HepG2 (cell line): ENCODE measurements at regions not wholly inside any gene's neighbourhood (a gene's known extent, or its start where the extent isn't known, plus 50 kb on each side); places are given as distances from the start of the nearest gene placed in this dataset.

Experiments
- ATAC-seq: fragments of 200-7000 bp; cut with Tn5 transposase; 3 replicates; pipeline ENCODE4 v1.9.1; 2020; ENCODE audit warnings: mild to moderate bottlenecking, moderate library complexity
- BruUV-seq: library from RNA; stranded (reverse); fragments of 400-500 nt; replicated peaks from 2 replicates; lab custom pipeline; 2021; lab: Mats Ljungman, UMichigan
- CTCF ChIA-PET: fragments of 300-600 bp; formaldehyde crosslinking; extraction: SDS; loops from one replicate; lab custom pipeline; 2021; ENCODE audit warnings: low total read pairs, inconsistent platforms, low intra/inter-chr PET ratio; lab: Yijun Ruan, JAX
- POLR2A ChIA-PET: fragments of 350-600 bp; sonication (Branson Sonifier 250); formaldehyde crosslinking; loops from one replicate; lab custom pipeline; 2020; ENCODE audit warnings: antibody characterized with exemption, inconsistent platforms; lab: Yijun Ruan, JAX
- DNase-seq: peaks from one replicate; pipeline ENCODE4 v3.0.0-alpha.2; 2015; ENCODE audit warnings: low spot score
- FAIRE-seq: peaks from 3 replicates; lab custom pipeline; 2011; peaks lifted over from hg19 to GRCh38; lab: Jason Lieb, UNC
- H2AFZ ChIP-seq: one replicate; pipeline ENCODE4 v1.6.1; 2011; ENCODE audit warnings: low read length, inconsistent platforms
- H3K27ac ChIP-seq: fragments of 300-600 bp; 3 replicates; pipeline ENCODE4 v1.8.0; 2011; ENCODE audit warnings: mixed run types, mild to moderate bottlenecking, mixed read lengths, low read length, inconsistent platforms; ENCODE audit not compliant: insufficient read depth; ENCODE audit errors: extremely low read length
- H3K27me3 ChIP-seq, 2 experiments: fragments of 200-600 bp in 1 of 2; 2 replicates in 1 of 2; 3 replicates in 1 of 2; pipeline versions ENCODE4 v1.6.0 to v1.8.0; 2011; ENCODE audit warnings: low read length in 2 of 2, mild to moderate bottlenecking in 2 of 2, moderate library complexity in 2 of 2, inconsistent platforms in 1 of 2; ENCODE audit not compliant: insufficient read depth in 2 of 2, control insufficient read depth in 1 of 2
- H3K36me3 ChIP-seq, 2 experiments: fragments of 200-600 bp in 1 of 2; replicated peaks in 1 of 2; 2 replicates in 1 of 2; 3 replicates in 1 of 2; pipeline versions ENCODE4 v1.5.1 to v1.8.0; 2011; ENCODE audit warnings: low read length in 2 of 2, inconsistent platforms in 1 of 2; ENCODE audit not compliant: insufficient read depth in 2 of 2, control insufficient read depth in 1 of 2
- H3K4me1 ChIP-seq: 2 replicates; pipeline ENCODE4 v1.5.1; 2012; ENCODE audit warnings: low read length, inconsistent platforms; ENCODE audit not compliant: insufficient read depth
- H3K4me2 ChIP-seq: 2 replicates; pipeline ENCODE4 v1.6.0; 2011; ENCODE audit warnings: low read depth, low read length, inconsistent platforms
- H3K4me3 ChIP-seq, 3 experiments: fragments of 200-600 bp in 1 of 3; sonication (generic), shearing (Covaris generic) in 1 of 3; replicated peaks in 1 of 3; 2 replicates each; pipeline ENCODE4 v1.5.1; 2011 to 2016; ENCODE audit warnings: low read length in 3 of 3, inconsistent platforms in 2 of 3, low read depth in 2 of 3, mild to moderate bottlenecking in 2 of 3, control low read depth in 1 of 3, mixed read lengths in 1 of 3; ENCODE audit not compliant: insufficient read depth in 1 of 3
- H3K79me2 ChIP-seq: one replicate; pipeline ENCODE4 v1.6.1; 2011; ENCODE audit warnings: low read length, inconsistent platforms; ENCODE audit not compliant: insufficient read depth
- H3K9ac ChIP-seq: 2 replicates; pipeline ENCODE4 v1.6.0; 2011; ENCODE audit warnings: mild to moderate bottlenecking, low read depth, low read length, inconsistent platforms; ENCODE audit not compliant: insufficient read depth
- H3K9me3 ChIP-seq: 2 replicates; pipeline ENCODE4 v1.5.1; 2012; ENCODE audit warnings: mild to moderate bottlenecking, low read length
- H4K20me1 ChIP-seq: 2 replicates; pipeline ENCODE4 v1.6.0; 2011; ENCODE audit warnings: inconsistent platforms, mild to moderate bottlenecking, low read length, moderate library complexity; ENCODE audit not compliant: insufficient read depth
- ATF4 ChIP-seq, 2 experiments: fragments of 450-650 bp in 1 of 2; sonication (generic) in 1 of 2; formaldehyde crosslinking; IDR thresholded peaks; 2 replicates each; pipeline versions ENCODE4 v1.5.0 to v1.8.0; 2020 to 2022; ENCODE audit warnings: mild to moderate bottlenecking in 1 of 2, missing genetic modification reagents in 1 of 2
- EED ChIP-seq: sonication (generic); formaldehyde crosslinking; IDR thresholded peaks from 2 replicates; pipeline ENCODE4 v1.5.0; 2020; ENCODE audit warnings: mild to moderate bottlenecking, missing genetic modification reagents
- GFI1 ChIP-seq: sonication (generic); formaldehyde crosslinking; IDR thresholded peaks from 2 replicates; pipeline ENCODE4 v1.5.0; 2020; ENCODE audit warnings: missing genetic modification reagents, mild to moderate bottlenecking, borderline replicate concordance
- NFATC3 ChIP-seq: sonication (generic); formaldehyde crosslinking; IDR thresholded peaks from 2 replicates; pipeline ENCODE4 v1.5.1; 2020; ENCODE audit warnings: mild to moderate bottlenecking, missing genetic modification reagents
- NFYB ChIP-seq: sonication (generic); formaldehyde crosslinking; IDR thresholded peaks from 2 replicates; pipeline ENCODE4 v1.4.0; 2020; ENCODE audit warnings: missing genetic modification reagents
- NR3C1 ChIP-seq: sonication (generic); formaldehyde crosslinking; IDR thresholded peaks from 2 replicates; pipeline ENCODE4 v1.4.0; 2020; ENCODE audit warnings: missing genetic modification reagents
- SRSF4 ChIP-seq: fragments of 200-400 bp; formaldehyde crosslinking; IDR thresholded peaks from one replicate; pipeline ENCODE4 v1.6.1; 2018; ENCODE audit warnings: mild to moderate bottlenecking, low read depth, low read length, moderate library complexity; ENCODE audit not compliant: poor library complexity, severe bottlenecking
- TEAD2 ChIP-seq: sonication (generic); formaldehyde crosslinking; IDR thresholded peaks from 2 replicates; pipeline ENCODE4 v1.9.0; 2021; ENCODE audit warnings: missing genetic modification reagents
- ZNF264 ChIP-seq: sonication (generic); formaldehyde crosslinking; IDR thresholded peaks from 2 replicates; pipeline ENCODE4 v1.4.0; 2020; ENCODE audit warnings: missing genetic modification reagents
- ZNF512B ChIP-seq: sonication (generic); formaldehyde crosslinking; IDR thresholded peaks from 2 replicates; pipeline ENCODE4 v1.5.1; 2020; ENCODE audit warnings: missing genetic modification reagents, mild to moderate bottlenecking, borderline replicate concordance
- ZNF652 ChIP-seq: IDR thresholded peaks from 2 replicates; pipeline ENCODE4 v1.6.1; 2016; ENCODE audit warnings: low read depth, borderline replicate concordance
- ZSCAN9 ChIP-seq: IDR thresholded peaks from 2 replicates; pipeline ENCODE4 v1.6.1; 2016; ENCODE audit warnings: borderline replicate concordance
- WGBS: methylation state at CpG from one replicate; pipeline ENCODE4 v1.1.6; 2017; ENCODE audit warnings: low lambda C conversion rate; 5-methylcytosine and 5-hydroxymethylcytosine counted together
- in situ Hi-C: cut with HindIII; loops from 2 replicates; pipeline ENCODE4 v1.10.0; 2017; ENCODE audit warnings: low pct_unique_long_range_greater_than_20kb; ENCODE audit not compliant: extremely low pct_ligation_motif_present
- intact Hi-C: fragments of 100-400 bp; cut with micrococcal nuclease; formaldehyde crosslinking; loops from one replicate; pipeline ENCODE4 v1.10.0; 2022; ENCODE audit not compliant: unreplicated experiment
- TF ChIP-seq, protein P1 (sequence below): sonication (generic); formaldehyde crosslinking; IDR thresholded peaks from 2 replicates; pipeline ENCODE4 v1.5.0; 2020; ENCODE audit warnings: missing genetic modification reagents, mild to moderate bottlenecking, borderline replicate concordance

- TF ChIP-seq, protein P1, sequence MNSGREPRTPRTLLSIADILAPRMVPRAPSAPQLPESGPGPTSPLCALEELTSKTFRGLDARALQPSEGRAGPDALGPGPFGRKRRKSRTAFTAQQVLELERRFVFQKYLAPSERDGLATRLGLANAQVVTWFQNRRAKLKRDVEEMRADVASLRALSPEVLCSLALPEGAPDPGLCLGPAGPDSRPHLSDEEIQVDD (CRISPR knock-in tag): no peak
- TF ChIP-seq SRSF4 (no peak), ATF4 (CRISPR knock-in tag; IDR thresholded peaks at IDR 0.05) (no peak), ZNF512B (no peak), ZSCAN9 (CRISPR knock-in tag) (no peak), NR3C1 (CRISPR knock-in tag) (no peak), GFI1 (CRISPR knock-in tag) (no peak)
- TF ChIP-seq, all 625 proteins: peak for 0
Observed at GRCh38 chr14:71499018-71499417, 433.2 kb upstream of the RGS6 start (continued).

- ChIA-PET POLR2A (no interaction called here), CTCF (no interaction called here)
- Histone ChIP-seq H3K27me3 (no peaks in the 10 kb centered on the region), H2AFZ (no peak overlapping the region), H3K9me3 (no peaks in the 10 kb centered on the region), H3K4me2 (no peak overlapping the region), H3K27ac (no peak overlapping the region), H3K4me3 (no peak overlapping the region), H4K20me1 (no peaks in the 10 kb centered on the region), H3K4me1 (no peaks in the 10 kb centered on the region), H3K79me2 (no peaks in the 10 kb centered on the region), H3K9ac (no peak overlapping the region), H3K36me3 (no peaks in the 10 kb centered on the region)
- WGBS: 94% methylated on average over 3 of the region's 3 CpGs
- ATAC-seq (no peak), DNase-seq (no peak), FAIRE-seq (no peak)
- in situ Hi-C loops: no loop called here
- no peak for TF ChIP-seq ZNF264 (CRISPR knock-in tag)
- no peak for TF ChIP-seq TEAD2 (CRISPR knock-in tag)
- no peak for TF ChIP-seq ZNF652 (CRISPR knock-in tag)
- TF ChIP-seq EED (CRISPR knock-in tag): no peak
- TF ChIP-seq NFYB (CRISPR knock-in tag): no peak
- no peak for TF ChIP-seq NFATC3 (CRISPR knock-in tag)
- BruUV-seq: no TSS peak
- intact Hi-C loops: no loop called here
Observed at GRCh38 chr14:71507681-71508080, 424.5 kb upstream of the RGS6 start.
